Fibroblast of the aortic adventitia (primary cell): ENCODE measurements at regions not wholly inside any gene's neighbourhood (a gene's known extent, or its start where the extent isn't known, plus 50 kb on each side); places are given as distances from the start of the nearest gene placed in this dataset.
A peak's percentile ranks its signal among the peaks of the same experiment; 100 is the strongest.

ENCODE experiments used
- DNase-seq: peaks from one replicate; pipeline ENCODE4 v3.0.0-alpha.2; 2010; ENCODE audit warnings: low read depth
- H3K4me3 ChIP-seq: 2 replicates; pipeline ENCODE4 v1.5.1; 2011; ENCODE audit warnings: low read depth, mild to moderate bottlenecking, control low read depth, low read length, moderate library complexity
- CTCF ChIP-seq: IDR thresholded peaks from 2 replicates; pipeline ENCODE4 v1.5.1; 2011; ENCODE audit warnings: mild to moderate bottlenecking, low read length, control low read depth, inconsistent platforms; ENCODE audit not compliant: insufficient read depth

GRCh38 chr19:30227661-30228112, 144.5 kb upstream of the ZNF536 start:
- H3K4me3 ChIP-seq, result peak overlapping the region; percentile 63
- peak; percentile 49 for TF ChIP-seq CTCF
- peak; percentile 17 for DNase-seq

- peak overlapping the region; percentile 54 for H3K4me3 ChIP-seq
- TF ChIP-seq CTCF, result no peak
- DNase-seq, result no peak
Observed at GRCh38 chr19:30228113-30228834, 143.9 kb upstream of the ZNF536 start.

GRCh38 chr19:30228835-30229524, 143.2 kb upstream of the ZNF536 start:
- peak; percentile 4 for DNase-seq
- H3K4me3 ChIP-seq, result peak overlapping the region; percentile 13
- TF ChIP-seq CTCF, result no peak

- TF ChIP-seq CTCF, result no peak
- DNase-seq, result no peak
- no peak overlapping the region for H3K4me3 ChIP-seq
Observed at GRCh38 chr19:30229525-30230174, 142.5 kb upstream of the ZNF536 start.

- TF ChIP-seq CTCF, result no peak
- no peak overlapping the region for H3K4me3 ChIP-seq
Observed at GRCh38 chr19:30231408-30232318, 140.5 kb upstream of the ZNF536 start.

GRCh38 chr19:30233375-30233774, 138.8 kb upstream of the ZNF536 start:
- TF ChIP-seq CTCF, result no peak
- H3K4me3 ChIP-seq, result no peak overlapping the region
- no peak for DNase-seq

More at GRCh38 chr19:30231408-30232318, 140.5 kb upstream of the ZNF536 start:
- DNase-seq, result no peak
